A673 (cell line): ENCODE measurements at regions not wholly inside any gene's neighbourhood (a gene's known extent, or its start where the extent isn't known, plus 50 kb on each side); places are given as distances from the start of the nearest gene placed in this dataset.

ENCODE experiments used
- CTCF ChIP-seq: fragments of 300-800, 200-600 bp; sonication (generic); conservative IDR thresholded peaks from 2 replicates; pipeline ENCODE4 v1.5.1; 2017; ENCODE audit warnings: low read depth, mild to moderate bottlenecking, antibody characterized with exemption, low read length, moderate library complexity, mixed read lengths
- EZH2 ChIP-seq: fragments of 200-600 bp; sonication (generic); IDR thresholded peaks from 2 replicates; pipeline ENCODE4 v1.6.1; 2017; ENCODE audit warnings: borderline replicate concordance, low read depth, mild to moderate bottlenecking, mixed read lengths, antibody characterized with exemption, low read length; ENCODE audit not compliant: poor library complexity, severe bottlenecking

- no peak for TF ChIP-seq CTCF
- TF ChIP-seq EZH2, result no peak
Measured at GRCh38 chr16:14334366-14335080, 263.4 kb downstream of the MRTFB start.
